HG02642 (cell line): ENCODE measurements at regions not wholly inside any gene's neighbourhood (a gene's known extent, or its start where the extent isn't known, plus 50 kb on each side); places are given as distances from the start of the nearest gene placed in this dataset.
"Not testable (repeated sequence)": the region's sequence is repeated elsewhere in the genome, so short reads cannot be mapped to it uniquely, and the experiment has no call there.

Experiments
- ATAC-seq: cut with Tn5 transposase; IDR thresholded peaks from one replicate; pipeline ENCODE4 v1.9.1; 2021; ENCODE audit warnings: mild to moderate bottlenecking; ENCODE audit not compliant: unreplicated experiment, poor library complexity

- no peak for ATAC-seq
Observed at GRCh38 chr7:69374044-69374425, 224.2 kb upstream of the AUTS2 start.

- ATAC-seq, result no peak
Observed at GRCh38 chr7:69377191-69377590, 221.1 kb upstream of the AUTS2 start.

GRCh38 chr7:69388452-69389137, 209.7 kb upstream of the AUTS2 start:
- ATAC-seq, result no peak

GRCh38 chr7:69389216-69389615, 209.1 kb upstream of the AUTS2 start:
- ATAC-seq, result no peak

- ATAC-seq, result not testable (repeated sequence)
Observed at GRCh38 chr7:69393912-69394311, 204.4 kb upstream of the AUTS2 start.

GRCh38 chr7:69395061-69395714, 203.1 kb upstream of the AUTS2 start:
- no peak for ATAC-seq

GRCh38 chr7:69398986-69399385, 199.3 kb upstream of the AUTS2 start:
- no peak for ATAC-seq

GRCh38 chr7:69399401-69399800, 198.9 kb upstream of the AUTS2 start:
- no peak for ATAC-seq

GRCh38 chr7:69402696-69403095, 195.6 kb upstream of the AUTS2 start:
- no peak for ATAC-seq

- ATAC-seq, result no peak
Observed at GRCh38 chr7:69403169-69403568, 195.1 kb upstream of the AUTS2 start.

- no peak for ATAC-seq
Observed at GRCh38 chr7:69411018-69411417, 187.3 kb upstream of the AUTS2 start.

- no peak for ATAC-seq
Observed at GRCh38 chr7:69411466-69411865, 186.8 kb upstream of the AUTS2 start.

GRCh38 chr7:69412331-69413146, 185.7 kb upstream of the AUTS2 start:
- ATAC-seq, result peak; percentile 50

GRCh38 chr7:69414555-69414954, 183.7 kb upstream of the AUTS2 start:
- no peak for ATAC-seq

GRCh38 chr7:69418869-69419670, 179.2 kb upstream of the AUTS2 start:
- ATAC-seq, result no peak

GRCh38 chr7:69419934-69420333, 178.3 kb upstream of the AUTS2 start:
- no peak for ATAC-seq

GRCh38 chr7:69422574-69422985, 175.7 kb upstream of the AUTS2 start:
- no peak for ATAC-seq

GRCh38 chr7:69426705-69427104, 171.6 kb upstream of the AUTS2 start:
- ATAC-seq, result no peak

GRCh38 chr7:69428089-69428488, 170.2 kb upstream of the AUTS2 start:
- no peak for ATAC-seq

- ATAC-seq, result no peak
Observed at GRCh38 chr7:69429911-69430383, 168.3 kb upstream of the AUTS2 start.
